AG04450 (cell line): ENCODE measurements at regions not wholly inside any gene's neighbourhood (a gene's known extent, or its start where the extent isn't known, plus 50 kb on each side); places are given as distances from the start of the nearest gene placed in this dataset.

Experiments used
- CTCF ChIA-PET: fragments of 300-600, 350-600 bp; formaldehyde crosslinking; extraction: SDS; loops from one replicate; lab custom pipeline; 2022; ENCODE audit warnings: antibody characterized with exemption, inconsistent platforms; lab: Charles Lee
- POLR2A ChIA-PET: fragments of 350-600 bp; formaldehyde crosslinking; extraction: SDS; loops from one replicate; lab custom pipeline; 2021; ENCODE audit warnings: antibody characterized with exemption, inconsistent platforms; lab: Yijun Ruan, JAX
- DNase-seq: peaks from one replicate; pipeline ENCODE4 v3.0.0-alpha.2; 2011; ENCODE audit warnings: low read depth, low spot score
- H3K27ac ChIP-seq: one replicate; pipeline ENCODE4 v1.5.1; 2012; ENCODE audit warnings: low read depth, low read length, control low read depth
- H3K27me3 ChIP-seq: one replicate; pipeline ENCODE4 v1.6.0; 2012; ENCODE audit warnings: low read length; ENCODE audit not compliant: control insufficient read depth, insufficient read depth
- H3K4me3 ChIP-seq: 2 replicates; pipeline ENCODE4 v1.5.1; 2011; ENCODE audit warnings: mild to moderate bottlenecking, low read depth, low read length, control low read depth
- H3K9me3 ChIP-seq: 2 replicates; pipeline ENCODE4 v1.5.1; 2012; ENCODE audit warnings: low read length; ENCODE audit not compliant: control insufficient read depth, insufficient read depth
- CTCF ChIP-seq: IDR thresholded peaks from 2 replicates; pipeline ENCODE4 v1.5.1; 2011; ENCODE audit warnings: low read depth, low read length, control low read depth, inconsistent platforms

GRCh38 chr22:49333206-49333605 is 494.5 kb downstream of the BRD1 start:
- H3K4me3 ChIP-seq = no peak overlapping the region
- no peak overlapping the region for H3K27ac ChIP-seq
- CTCF ChIA-PET = no interaction called here
- H3K27me3 ChIP-seq = no peaks in the 10 kb centered on the region
- TF ChIP-seq CTCF = no peak
- POLR2A ChIA-PET = no interaction called here
- no peak for DNase-seq
- peaks cover 70% of the 10 kb centered on the region for H3K9me3 ChIP-seq

DNA sequence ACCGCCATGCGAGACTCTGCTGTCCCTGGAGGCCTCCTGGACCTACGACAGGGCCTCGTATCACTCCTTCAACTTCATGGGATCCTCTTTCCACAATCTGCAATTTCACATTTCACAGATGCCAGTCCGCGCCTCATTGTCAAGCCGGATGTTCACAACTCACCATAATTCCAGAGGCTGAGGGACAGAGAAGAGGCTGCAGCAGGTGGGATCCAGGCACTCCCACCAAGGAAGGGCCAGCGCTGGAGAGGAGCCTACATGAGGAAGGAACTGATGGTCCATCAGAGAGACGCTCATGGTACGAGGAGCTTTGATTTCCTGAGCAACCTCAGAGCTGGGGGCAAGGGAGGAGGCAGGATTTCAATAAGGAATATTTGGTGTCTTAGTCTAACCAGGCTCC is 495.0 kb downstream of the BRD1 start:
- ChIA-PET POLR2A (no interaction called here), CTCF (no interaction called here)
- no peak overlapping the region for H3K27ac ChIP-seq
- H3K9me3 ChIP-seq = peaks cover 75% of the 10 kb centered on the region
- H3K4me3 ChIP-seq = no peak overlapping the region
- no peak for DNase-seq
- no peaks in the 10 kb centered on the region for H3K27me3 ChIP-seq
- no peak for TF ChIP-seq CTCF

GRCh38 chr22:49331878-49332277 is 495.8 kb downstream of the BRD1 start:
- TF ChIP-seq CTCF = no peak
- no peaks in the 10 kb centered on the region for H3K27me3 ChIP-seq
- no peak overlapping the region for H3K27ac ChIP-seq
- DNase-seq = no peak
- POLR2A ChIA-PET = no interaction called here
- no peak overlapping the region for H3K4me3 ChIP-seq
- peaks cover 82% of the 10 kb centered on the region for H3K9me3 ChIP-seq
- CTCF ChIA-PET = no interaction called here

DNA sequence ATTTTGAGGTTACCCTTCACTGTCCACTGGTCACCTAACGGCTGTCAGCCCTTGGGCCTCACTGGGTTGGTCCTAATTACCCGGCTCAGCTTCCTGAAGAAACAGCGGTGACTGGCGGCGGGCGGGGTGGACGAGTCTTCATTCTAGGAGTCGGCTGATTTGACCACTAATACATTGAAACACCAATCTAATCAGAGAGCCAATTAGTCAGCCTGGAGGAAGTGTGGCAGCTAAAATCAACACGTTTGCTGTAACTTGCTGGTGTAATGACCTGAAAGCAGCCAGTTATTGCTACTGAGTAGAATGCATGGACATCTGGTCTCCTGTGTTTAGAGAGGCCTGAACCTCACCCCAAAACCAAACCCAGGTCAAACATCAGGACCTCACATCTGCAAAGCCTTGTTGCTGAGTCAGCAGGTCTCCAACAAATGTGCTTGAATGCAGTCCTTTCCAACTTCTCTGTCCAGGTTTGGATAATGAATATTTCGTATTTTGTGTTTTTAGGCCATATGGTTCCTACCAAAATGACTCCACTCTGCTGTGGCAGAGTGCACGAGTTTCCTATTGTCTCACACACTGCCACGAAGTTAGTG is 496.4 kb downstream of the BRD1 start:
- ChIA-PET POLR2A (no interaction called here), CTCF (no interaction called here)
- Histone ChIP-seq H3K27ac (no peak overlapping the region), H3K9me3 (peaks cover 87% of the 10 kb centered on the region), H3K27me3 (no peaks in the 10 kb centered on the region), H3K4me3 (no peak overlapping the region)
- TF ChIP-seq CTCF = no peak
- DNase-seq = no peak

- TF ChIP-seq CTCF = no peak
- DNase-seq = no peak
- CTCF ChIA-PET = no interaction called here
- POLR2A ChIA-PET = no interaction called here
- H3K4me3 ChIP-seq = no peak overlapping the region
- no peak overlapping the region for H3K27ac ChIP-seq
- H3K27me3 ChIP-seq = no peaks in the 10 kb centered on the region
- peaks cover 92% of the 10 kb centered on the region for H3K9me3 ChIP-seq
Measured at GRCh38 chr22:49330421-49331222, 497.1 kb downstream of the BRD1 start.
